GM18858 (cell line): ENCODE measurements at regions not wholly inside any gene's neighbourhood (a gene's known extent, or its start where the extent isn't known, plus 50 kb on each side); places are given as distances from the start of the nearest gene placed in this dataset.

Experiments
- ATAC-seq: cut with Tn5 transposase; IDR thresholded peaks from one replicate; pipeline ENCODE4 v1.9.1; 2021; ENCODE audit not compliant: unreplicated experiment

DNA sequence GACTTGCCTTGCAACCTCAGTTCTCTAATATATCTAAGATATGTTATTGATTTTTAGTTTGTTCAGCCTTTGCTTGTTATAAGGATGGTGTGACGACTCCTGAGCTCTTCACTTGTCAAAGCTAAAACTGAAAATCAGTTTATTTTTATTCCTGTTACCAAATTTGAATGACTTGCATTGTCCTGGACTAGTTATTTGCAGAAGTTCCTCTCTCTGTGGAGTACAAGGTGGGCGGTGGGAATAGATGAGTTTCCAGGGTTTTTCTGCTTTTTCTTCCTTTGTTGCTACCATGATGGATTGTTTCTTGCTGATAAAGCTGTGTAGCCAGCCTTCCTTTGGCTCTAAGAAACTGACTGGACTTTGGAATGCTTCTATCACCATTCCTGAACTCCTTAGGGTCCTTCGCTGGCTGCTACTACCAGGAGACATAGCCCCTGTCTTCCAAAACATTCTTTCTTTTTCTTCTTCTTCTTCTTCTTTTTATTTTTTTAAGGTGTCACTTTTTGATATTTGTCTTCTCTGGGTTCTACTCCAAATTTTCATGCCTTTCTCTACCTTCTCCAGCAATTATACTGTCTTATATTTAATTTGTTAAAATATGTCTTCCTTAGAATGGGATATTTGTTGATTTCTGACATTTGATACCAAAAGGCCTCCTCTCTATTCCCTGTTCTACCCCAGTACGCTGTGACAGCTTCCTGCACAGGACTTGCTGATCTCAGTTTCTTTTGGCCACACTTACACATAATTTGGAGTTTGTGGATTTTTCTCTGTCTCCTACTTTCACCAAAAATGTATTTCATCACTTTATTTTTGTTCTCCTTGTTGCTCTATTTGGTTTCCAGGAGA is 145.1 kb upstream of the THRB start:
- ATAC-seq = no peak

DNA sequence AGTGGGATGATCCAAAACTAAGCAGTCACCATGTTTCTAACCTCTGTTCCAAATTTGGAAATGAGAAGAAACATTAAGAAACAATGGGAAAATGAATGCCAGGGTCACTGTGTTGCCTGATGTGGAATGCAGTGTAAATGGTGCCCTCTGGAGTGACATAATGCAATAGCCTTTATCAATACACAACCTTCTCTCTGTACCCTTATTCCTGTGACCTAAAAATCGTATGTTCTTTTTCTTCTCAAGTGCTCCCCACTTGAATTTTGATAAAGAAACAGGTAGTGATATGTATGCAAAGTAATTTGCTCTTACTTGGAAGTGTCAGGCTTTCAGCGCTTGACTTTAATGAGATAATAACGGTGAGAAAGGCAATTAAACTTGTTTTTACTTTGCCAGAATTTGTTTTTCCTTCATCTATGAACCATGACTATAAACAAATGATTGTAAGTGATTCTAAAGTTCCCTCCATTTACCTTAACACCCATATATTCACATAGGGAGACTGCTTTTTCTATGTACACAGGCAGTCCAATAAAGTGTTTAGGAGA is 145.8 kb upstream of the THRB start:
- ATAC-seq = no peak

DNA sequence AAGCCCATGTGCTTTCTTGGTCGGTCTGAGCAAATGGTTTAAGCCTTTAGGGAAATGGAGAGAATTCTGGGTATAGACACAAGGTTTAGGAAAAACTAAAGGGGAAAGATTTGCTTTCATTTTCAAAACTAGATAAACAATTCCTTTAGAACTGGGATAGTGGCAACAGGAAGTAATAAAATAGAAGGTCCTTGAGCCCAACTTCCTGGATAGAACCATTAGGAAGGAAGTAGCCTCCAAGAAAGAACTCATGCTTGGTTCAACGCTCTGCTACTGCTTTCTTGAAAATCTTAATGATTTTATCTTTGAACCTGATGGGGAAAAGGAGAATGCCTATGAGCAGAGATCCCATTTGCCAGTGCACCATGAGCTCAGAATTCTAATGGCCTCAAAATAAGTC is 147.0 kb upstream of the THRB start:
- no peak for ATAC-seq

DNA sequence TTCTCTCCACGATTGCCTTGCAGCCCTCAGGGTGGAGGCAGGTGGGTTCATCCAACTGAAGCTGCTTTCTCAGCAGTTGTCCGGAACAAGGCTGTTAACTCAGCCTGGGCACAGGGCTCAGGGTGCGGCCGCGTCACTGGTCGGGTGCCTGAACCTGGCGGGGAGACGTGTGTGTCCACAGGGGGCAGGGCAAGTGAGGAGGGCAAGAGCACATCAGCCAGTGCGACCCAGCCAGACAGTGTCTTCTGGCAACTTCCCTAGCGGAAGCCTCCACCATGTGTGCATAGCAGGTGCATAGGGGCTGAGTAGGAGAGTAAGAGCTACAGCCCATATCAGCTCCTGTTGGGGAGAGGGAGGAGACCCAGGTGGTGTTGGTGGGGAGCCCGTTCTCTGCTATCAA is 150.4 kb upstream of the THRB start:
- no peak for ATAC-seq

DNA sequence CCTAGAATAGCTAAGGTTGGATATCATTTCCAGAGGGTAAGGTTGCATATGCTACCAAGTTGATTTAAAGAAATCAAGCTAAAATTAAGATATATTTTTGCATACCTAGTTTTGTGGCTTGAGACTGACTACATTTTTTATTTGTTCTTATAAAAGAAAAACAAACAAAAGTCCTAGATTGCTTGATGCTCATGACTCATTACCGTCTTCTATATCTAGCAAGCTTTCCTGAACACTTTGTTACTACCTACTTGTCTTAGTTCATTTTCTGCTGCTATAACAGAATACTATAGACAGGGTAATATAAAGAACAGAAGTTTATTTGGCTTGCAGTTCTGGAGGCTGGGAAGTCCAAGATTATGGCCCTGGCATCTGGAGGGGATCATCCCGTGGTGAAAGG is 152.1 kb upstream of the THRB start:
- ATAC-seq = no peak

DNA sequence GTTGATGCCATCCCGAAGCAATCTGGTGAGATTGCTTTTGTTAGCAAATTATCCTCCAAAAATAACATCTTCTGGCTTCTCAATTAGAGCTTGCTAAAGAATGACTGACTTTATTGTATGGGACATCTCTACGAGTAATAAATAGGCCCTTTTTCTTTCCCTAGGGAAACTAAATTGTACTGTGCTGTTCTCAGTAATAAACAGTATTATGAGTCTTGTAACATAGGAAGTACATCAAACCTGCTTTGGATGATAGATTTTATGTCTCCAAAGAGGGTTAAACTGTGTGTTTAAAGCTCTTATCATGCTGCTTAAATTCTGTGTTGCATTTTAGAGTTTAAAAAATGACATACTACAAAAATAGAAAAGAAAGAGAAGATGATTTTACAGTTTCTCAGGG is 153.4 kb upstream of the THRB start:
- no peak for ATAC-seq

DNA sequence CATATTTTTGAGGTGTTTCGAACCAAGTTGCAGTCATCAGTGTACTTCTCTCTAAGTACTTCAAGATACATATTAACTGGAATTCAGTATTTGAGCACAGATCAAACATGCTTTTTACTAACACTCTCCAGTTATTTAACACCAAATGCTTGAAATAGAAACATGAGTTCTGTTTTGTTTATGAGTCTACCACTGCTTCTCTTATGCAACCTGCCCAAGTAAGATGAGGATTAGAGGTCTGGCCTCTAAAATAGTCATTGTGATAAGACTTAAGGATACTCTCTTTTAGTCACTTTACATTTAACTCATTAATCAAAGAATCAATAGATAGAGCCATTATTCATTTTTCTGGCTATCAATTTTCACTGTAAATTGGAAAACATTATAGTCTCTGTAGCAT is 156.2 kb upstream of the THRB start:
- no peak for ATAC-seq

DNA sequence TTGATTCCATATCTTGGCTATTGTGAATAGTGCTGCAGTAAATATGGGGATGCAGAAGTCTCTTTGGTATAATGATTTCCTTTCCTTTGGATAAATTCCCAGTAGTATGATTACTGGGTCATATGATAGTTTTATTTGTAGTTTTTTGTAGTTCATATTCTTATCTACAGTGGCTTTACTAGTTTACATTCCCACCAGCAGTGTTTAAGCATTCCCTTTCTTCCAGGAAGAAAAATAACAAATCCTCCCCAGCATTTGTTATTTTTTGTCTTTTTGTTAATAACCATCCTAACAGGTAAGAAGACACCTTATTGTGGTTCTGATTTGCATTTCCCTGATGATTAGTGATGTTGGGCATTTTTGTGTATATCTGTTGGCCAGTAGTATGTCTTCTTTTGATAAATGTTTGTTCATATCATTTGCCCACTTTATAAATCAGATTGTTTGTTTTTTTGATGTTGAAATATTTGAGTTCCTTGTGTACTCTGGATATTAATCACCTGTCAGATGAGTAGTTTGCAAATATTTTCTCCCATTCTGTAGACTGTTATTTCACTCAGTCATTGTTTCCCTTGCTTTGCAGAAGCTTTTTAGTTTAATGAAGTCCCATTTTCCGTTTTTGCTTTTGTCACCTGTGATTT is 163.3 kb upstream of the THRB start:
- no peak for ATAC-seq

DNA sequence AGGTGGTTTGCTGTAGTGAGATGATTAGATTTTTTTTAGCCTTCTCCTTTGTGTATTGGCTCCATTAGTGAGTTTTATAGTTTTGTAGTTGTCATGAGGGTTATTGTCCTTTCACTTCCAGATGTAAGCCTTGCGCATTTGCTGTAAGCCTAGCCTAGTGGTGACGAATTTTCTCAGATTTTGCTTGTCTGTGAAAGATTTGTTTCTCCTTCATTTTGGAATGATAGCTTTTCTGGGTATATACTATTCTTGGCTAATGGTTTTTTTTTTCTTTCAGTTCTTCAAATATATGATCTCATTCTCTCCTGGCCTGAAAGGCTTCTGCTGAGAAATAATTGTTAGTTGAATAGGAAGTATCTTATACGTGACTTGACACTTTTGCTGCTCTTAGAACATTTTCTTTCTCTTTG is 166.5 kb upstream of the THRB start:
- no peak for ATAC-seq

DNA sequence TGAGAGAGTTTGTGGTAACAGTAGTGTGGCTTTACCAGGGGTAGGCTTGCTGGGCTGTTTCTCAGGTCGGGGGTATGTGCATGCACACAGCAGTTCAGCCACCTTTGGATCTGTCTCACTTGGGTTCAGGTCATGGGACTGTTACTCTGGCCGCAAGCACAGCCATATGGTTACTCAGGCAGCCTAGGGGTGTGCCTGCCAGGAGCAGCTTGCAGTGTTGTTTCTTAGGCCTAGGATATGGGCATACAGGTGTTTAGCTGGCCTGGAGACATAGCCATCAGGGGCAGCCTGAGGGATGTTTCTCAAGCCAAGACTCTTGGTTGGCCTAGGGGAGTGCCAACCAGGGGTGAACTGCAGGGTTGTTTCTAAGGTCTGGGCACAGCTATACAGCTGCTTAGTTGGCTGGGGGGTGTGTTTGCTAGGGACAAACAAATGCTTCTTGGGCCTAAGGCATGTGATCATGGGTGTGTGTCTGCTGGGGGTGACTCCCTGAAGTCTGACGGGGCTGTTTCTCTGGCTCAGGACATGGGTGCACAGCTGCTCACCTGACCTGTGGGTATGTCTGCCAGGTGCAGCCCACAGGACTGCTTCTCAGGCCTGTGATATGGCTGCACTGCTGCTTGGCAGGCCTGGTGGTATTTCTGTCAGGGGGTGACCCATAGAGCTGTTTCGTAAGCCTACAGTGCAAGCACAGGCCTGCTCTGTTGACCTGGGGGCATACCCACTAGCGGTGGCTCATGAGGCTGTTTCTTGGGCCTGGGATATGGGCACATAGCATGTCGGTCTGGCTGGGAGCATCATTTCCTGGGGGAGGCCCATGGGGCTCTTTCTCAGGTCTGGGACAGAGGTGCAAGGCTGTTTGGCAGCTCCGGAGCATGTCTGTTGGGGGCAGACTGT is 168.0 kb upstream of the THRB start:
- ATAC-seq = no peak

DNA sequence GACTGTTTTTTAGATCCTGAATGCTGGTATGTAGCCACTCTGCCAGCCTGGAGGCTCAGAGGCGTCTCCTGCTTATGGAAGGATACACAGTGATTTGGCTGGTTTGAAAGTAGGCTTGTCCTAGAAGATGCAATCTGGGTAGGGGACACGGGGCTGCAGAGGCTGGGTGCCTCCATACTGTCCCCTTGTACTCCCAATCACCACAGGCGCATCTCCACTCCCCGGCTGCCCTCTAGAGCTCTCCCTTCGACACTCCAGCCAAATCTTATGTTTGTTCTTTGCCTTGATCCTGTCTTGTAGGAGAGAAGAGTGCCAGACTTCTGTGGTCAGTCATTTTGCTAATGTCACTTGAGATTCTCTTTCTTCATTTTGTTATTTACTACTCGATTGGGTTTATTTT is 168.8 kb upstream of the THRB start:
- ATAC-seq = no peak

DNA sequence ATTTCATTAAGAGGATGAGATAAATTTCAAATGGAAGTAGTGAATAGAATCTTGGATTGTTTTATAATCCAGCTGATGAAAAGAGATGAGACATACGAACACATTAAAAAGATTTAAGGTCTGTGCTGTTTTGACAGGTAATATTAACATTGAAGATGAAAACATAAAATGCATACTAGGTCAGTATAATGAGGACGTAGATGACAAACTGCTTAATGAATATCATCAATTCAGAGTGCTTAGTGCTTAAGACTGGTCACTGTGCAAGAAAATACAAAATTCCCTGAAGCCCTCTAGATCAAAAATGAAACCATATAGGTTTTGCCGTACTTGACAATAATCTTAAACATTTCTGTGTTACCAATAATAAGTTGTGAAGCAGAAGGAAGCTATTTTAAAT is 173.4 kb upstream of the THRB start:
- no peak for ATAC-seq

DNA sequence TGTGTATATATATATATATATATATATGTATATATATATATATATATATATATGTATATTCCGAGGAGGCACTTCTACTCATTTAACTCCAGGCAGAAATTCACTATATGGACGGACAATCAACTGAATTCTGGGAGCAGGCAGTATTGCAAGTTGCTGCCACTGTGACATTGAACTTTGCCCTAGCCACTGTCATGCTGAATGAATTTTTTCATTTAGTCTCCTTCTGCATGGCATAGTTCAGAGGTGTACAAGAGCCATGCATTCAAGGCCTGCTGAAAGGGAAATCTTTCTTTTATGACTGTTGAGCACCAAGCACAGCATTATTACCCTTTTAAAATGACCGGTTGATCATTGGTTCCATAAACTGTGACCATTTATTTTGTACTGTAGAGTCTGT is 176.2 kb upstream of the THRB start:
- no peak for ATAC-seq

DNA sequence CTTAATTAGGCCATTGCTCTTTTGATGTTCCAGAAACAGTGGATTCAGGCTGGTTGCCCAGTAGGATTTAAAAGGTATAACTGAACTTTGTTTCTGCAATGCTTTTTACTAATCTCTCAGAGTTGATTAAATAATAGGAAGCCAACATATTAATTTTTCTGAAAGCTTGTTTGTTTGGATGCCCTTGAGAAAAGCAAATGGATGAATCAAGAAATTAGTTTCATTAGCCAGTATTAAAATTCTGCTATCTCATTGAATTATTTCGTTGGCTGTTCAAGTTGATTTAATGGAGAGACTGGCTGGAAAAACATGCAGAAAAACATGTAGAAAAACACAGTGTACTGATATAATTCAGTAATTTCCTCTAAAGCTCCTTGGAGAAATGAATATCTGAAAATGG is 178.9 kb upstream of the THRB start:
- no peak for ATAC-seq

DNA sequence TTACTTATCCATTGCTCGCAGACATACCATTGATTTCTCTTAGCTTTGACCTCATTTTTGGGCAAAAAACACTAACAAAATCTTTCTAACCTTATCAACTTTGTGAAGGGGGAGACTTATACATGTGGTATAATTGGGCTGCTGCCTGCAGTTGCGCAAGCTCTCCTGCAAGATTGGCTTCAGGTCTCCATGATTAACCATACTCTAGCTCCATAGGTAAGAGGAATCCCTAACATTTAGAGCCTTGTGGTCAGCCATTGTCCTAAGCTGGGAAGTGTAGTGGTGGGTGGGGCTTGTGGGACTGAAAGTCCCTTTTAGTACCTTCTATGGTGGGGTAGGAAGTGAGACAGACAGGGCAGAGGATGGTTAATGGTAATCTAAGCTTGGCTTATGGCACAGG is 179.6 kb upstream of the THRB start:
- no peak for ATAC-seq

DNA sequence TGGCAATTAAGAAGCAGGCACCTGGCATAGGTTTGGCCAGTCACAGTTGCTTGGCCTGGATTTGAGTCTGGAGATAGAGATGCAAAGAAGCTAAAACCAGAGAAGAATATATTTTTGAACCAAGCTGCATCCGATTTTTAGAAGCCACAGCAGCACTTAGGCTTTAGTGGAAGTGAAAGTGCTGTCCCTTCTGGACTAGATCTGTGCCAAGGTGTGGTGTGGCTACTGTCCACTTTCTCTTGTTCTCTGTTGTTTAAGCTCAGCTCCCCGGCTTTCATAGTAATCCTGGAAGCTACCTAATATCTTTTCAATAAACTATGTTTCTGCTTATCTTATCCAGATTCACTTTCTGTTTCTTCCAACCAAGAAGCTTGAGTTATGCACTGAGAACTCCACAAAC is 183.4 kb upstream of the THRB start:
- ATAC-seq = peak; percentile 20

DNA sequence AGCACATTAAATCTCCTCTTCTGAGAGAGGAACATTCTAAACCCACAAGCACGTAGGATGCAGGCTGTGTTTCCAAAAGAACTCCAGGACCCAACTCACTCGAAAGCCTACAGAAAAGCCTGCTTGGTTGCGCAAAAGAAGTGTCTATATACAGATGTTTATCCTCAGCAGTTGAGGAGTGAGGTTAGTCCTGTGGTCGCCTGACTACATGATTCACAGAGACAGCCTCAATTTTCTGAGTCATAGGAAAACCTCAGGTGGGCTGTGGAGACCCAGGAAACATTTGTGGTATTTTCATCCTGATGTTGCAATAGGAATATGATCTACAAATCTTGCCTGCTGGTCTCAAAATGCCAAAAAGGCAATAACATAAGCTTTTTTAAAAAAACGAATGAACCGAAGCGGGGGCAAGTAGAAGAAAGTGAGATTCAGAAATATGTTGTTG is 183.8 kb upstream of the THRB start:
- peak; percentile 57 for ATAC-seq

DNA sequence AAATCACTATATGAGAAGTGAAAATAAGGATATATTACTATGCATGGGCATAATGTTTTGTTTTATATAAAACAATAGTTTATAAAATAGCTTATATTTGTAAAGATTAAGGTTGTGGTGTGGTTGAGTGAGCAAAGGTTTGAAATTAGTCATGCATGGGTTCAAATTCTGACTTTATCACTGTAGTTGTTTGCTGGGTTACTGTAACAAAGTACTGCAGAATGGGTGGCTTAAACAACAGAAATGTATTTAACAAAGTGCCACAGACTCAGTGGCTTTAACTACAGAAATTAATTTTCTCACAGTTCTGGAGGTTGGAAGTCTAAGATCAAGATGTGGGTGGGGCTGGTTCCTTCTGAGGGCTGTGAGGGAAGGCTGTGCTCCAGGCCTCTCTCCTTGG is 184.8 kb upstream of the THRB start:
- no peak for ATAC-seq

DNA sequence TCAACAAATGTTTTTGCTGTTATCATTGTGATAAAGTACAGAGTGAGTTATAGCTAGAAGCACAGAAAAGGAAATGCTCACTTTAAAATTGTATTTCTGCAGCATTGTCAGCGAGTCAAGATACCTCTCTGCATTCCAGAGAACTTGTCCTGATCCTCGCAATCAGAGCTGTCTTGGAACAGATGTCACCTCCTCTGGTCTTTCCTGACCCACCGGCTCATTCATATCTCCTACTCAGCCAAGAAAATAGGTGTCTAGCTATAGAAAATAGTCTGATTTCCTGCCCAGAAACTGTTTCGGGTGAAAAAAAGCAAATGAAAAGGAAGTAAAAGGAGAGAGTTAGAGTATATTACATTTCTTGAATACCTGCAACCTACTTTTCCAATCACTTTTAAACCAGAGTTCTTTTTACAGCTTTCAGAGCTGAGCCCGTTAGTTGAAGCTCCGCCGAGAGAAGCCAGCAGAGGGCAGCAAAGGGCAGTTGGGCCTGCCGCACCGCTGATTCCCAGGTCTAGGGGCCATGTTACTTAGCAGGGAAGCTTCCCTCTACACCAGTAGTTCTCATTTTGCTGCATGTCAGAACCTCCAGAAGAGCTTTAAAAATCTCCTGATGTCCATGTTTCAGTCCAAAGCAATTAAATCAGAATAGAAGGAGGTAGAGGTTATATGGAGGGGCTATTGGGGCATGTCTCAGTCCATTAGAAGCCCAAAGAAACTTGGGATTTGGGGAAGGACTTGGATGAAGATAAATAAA is 185.7 kb upstream of the THRB start:
- peak; percentile 54 for ATAC-seq

DNA sequence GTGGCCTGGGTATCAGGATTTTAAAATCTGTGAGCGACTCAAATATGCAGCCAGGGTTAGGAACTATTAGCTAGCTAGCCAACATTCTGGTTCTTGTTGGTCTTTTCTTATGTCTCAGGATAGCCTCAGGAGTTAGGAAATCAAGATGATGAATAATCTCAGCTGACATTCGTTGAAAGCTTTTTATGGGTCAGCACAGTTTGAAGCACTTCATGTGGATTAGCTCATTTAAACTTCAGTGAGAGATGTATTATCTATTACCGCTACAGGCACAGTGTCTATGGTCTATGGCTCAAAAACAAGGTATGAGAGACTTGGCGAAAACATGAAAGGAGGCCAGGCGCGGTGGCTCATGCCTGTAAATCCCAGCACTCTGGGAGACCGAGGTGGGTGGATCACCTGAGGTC is 187.5 kb upstream of the THRB start:
- no peak for ATAC-seq

DNA sequence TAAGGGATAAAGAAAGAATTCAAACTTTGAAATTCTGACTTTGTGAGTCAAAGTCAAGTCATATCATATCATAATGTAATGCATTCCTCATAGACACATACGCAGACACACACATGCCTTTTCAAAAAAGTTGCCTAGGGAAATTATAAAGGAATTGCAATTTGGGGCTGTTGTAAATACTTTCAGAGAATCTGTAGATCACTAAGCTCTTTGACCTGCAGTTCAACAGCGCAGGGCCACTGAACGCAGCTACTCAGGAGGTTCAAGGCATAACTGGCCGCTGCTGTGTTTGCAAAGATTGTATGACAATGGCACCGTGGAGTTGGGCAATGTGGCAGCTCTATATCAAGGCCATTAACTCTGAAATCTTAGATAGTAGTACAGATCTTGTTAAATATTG is 188.4 kb upstream of the THRB start:
- no peak for ATAC-seq
